K562 (cell line): ENCODE measurements at regions not wholly inside any gene's neighbourhood (a gene's known extent, or its start where the extent isn't known, plus 50 kb on each side); places are given as distances from the start of the nearest gene placed in this dataset.

Source experiments
- ATAC-seq: fragments of 200-7000 bp; cut with Tn5 transposase; 3 replicates; pipeline ENCODE4 v1.9.1; 2020; ENCODE audit warnings: moderate library complexity
- BruUV-seq: library from RNA; stranded (reverse); fragments of 400-500 nt; replicated peaks from 2 replicates; lab custom pipeline; 2021; lab: Mats Ljungman, UMichigan
- CTCF ChIA-PET: fragments of 300-600 bp; formaldehyde crosslinking; extraction: SDS; loops from one replicate; lab custom pipeline; 2021; ENCODE audit warnings: low intra/inter-chr PET ratio; lab: Yijun Ruan, JAX
- POLR2A ChIA-PET: fragments of 300-600, 350-650 bp; sonication (Branson Sonifier 250); formaldehyde crosslinking; extraction: SDS; loops from one replicate; lab custom pipeline; 2021; ENCODE audit warnings: antibody characterized with exemption, inconsistent platforms; lab: Yijun Ruan, JAX
- DNase-seq, 4 experiments: peaks; one replicate each; pipeline versions ENCODE4 v3.0.0 to v3.0.0-alpha.2; 2011 to 2018; ENCODE audit warnings: low spot score in 3 of 4, mixed read lengths in 3 of 4; ENCODE audit errors: extremely low read depth in 1 of 4
- FAIRE-seq: peaks from 2 replicates; lab custom pipeline; 2011; peaks lifted over from hg19 to GRCh38; lab: Jason Lieb, UNC
- H2AFZ ChIP-seq: 2 replicates; pipeline ENCODE4 v1.6.0; 2011; ENCODE audit warnings: low read depth, low read length, control low read depth, inconsistent platforms
- H3K27ac ChIP-seq: fragments of 200-600 bp; 3 replicates; pipeline ENCODE4 v1.8.0; 2011; ENCODE audit warnings: low read depth, mild to moderate bottlenecking, control low read depth, inconsistent platforms, low read length, moderate library complexity, mixed read lengths; ENCODE audit errors: extremely low read depth
- H3K27me3 ChIP-seq, 2 experiments: fragments of 300-600 bp in 1 of 2; 2 replicates in 1 of 2; 3 replicates in 1 of 2; pipeline versions ENCODE4 v1.6.0 to v1.8.0; 2011; ENCODE audit warnings: inconsistent platforms in 2 of 2, low read length in 2 of 2, mild to moderate bottlenecking in 1 of 2, mixed read lengths in 1 of 2, moderate library complexity in 1 of 2; ENCODE audit not compliant: control insufficient read depth in 2 of 2, insufficient read depth in 2 of 2
- H3K36me3 ChIP-seq: fragments of 300-600 bp; 3 replicates; pipeline ENCODE4 v1.8.0; 2011; ENCODE audit warnings: mild to moderate bottlenecking, low read length, inconsistent platforms; ENCODE audit not compliant: control insufficient read depth, insufficient read depth
- H3K4me1 ChIP-seq, 2 experiments: fragments of 200-600 bp in 1 of 2; replicated peaks in 1 of 2; 2 replicates in 1 of 2; 3 replicates in 1 of 2; pipeline versions ENCODE4 v1.5.1 to v1.8.0; 2011; ENCODE audit warnings: inconsistent platforms in 2 of 2, low read length in 2 of 2, mild to moderate bottlenecking in 1 of 2, mixed read lengths in 1 of 2, moderate library complexity in 1 of 2; ENCODE audit not compliant: control insufficient read depth in 2 of 2, insufficient read depth in 2 of 2
- H3K4me2 ChIP-seq: 2 replicates; pipeline ENCODE4 v1.6.1; 2011; ENCODE audit warnings: low read length, control low read depth, inconsistent platforms, mixed read lengths; ENCODE audit not compliant: insufficient read depth
- H3K4me3 ChIP-seq: fragments of 200-600 bp; sonication (generic), shearing (Covaris generic); 2 replicates; pipeline ENCODE4 v1.5.1; 2016; ENCODE audit warnings: control low read depth, inconsistent platforms
- H3K79me2 ChIP-seq: fragments of 200-600 bp; 3 replicates; pipeline ENCODE4 v1.8.0; 2011; ENCODE audit warnings: low read length, inconsistent platforms; ENCODE audit not compliant: control insufficient read depth, insufficient read depth
- H3K9ac ChIP-seq, 2 experiments: 2 replicates each; pipeline versions ENCODE4 v1.6.0 to v1.6.1; 2011; ENCODE audit warnings: low read depth in 2 of 2, low read length in 2 of 2, control low read depth in 1 of 2, inconsistent platforms in 1 of 2, mild to moderate bottlenecking in 1 of 2, mixed read lengths in 1 of 2; ENCODE audit not compliant: insufficient read depth in 1 of 2
- H3K9me1 ChIP-seq: one replicate; pipeline ENCODE4 v1.6.0; 2011; ENCODE audit warnings: inconsistent platforms, mild to moderate bottlenecking, low read length, moderate library complexity; ENCODE audit not compliant: control insufficient read depth, insufficient read depth
- H3K9me3 ChIP-seq: replicated peaks from 2 replicates; pipeline ENCODE4 v1.5.1; 2011; ENCODE audit warnings: low read depth, low read length, inconsistent platforms; ENCODE audit not compliant: control insufficient read depth, insufficient read depth
- H4K20me1 ChIP-seq: replicated peaks from 2 replicates; pipeline ENCODE4 v1.6.1; 2011; ENCODE audit warnings: low read length, inconsistent platforms, mixed read lengths; ENCODE audit not compliant: control insufficient read depth, insufficient read depth
- BRD9 ChIP-seq: fragments of 450-650 bp; IDR thresholded peaks from 2 replicates; pipeline ENCODE4 v1.6.1; 2018; ENCODE audit warnings: low read depth; ENCODE audit not compliant: partially characterized antibody
- CBX3 ChIP-seq, 2 experiments: IDR thresholded peaks; 1 replicate in 1 of 2; 2 replicates in 1 of 2; pipeline ENCODE4 v1.6.1; 2012; ENCODE audit warnings: inconsistent platforms in 2 of 2, low read length in 2 of 2, borderline replicate concordance in 1 of 2, control low read depth in 1 of 2
- CHD2 ChIP-seq: IDR thresholded peaks from 2 replicates; pipeline ENCODE4 v1.6.1; 2011; ENCODE audit warnings: low read depth, low read length
- E2F8 ChIP-seq: fragments of 450-650 bp; IDR thresholded peaks from 2 replicates; pipeline ENCODE4 v1.7.1; 2018; ENCODE audit warnings: mild to moderate bottlenecking, low read depth; ENCODE audit not compliant: partially characterized antibody
- FOXA1 ChIP-seq: fragments of 450-650 bp; IDR thresholded peaks from 2 replicates; pipeline ENCODE4 v1.6.1; 2016; ENCODE audit warnings: mild to moderate bottlenecking, borderline replicate concordance
- FOXP4 ChIP-seq: sonication (generic); formaldehyde crosslinking; IDR thresholded peaks from 2 replicates; pipeline ENCODE4 v1.8.0; 2022; ENCODE audit warnings: mild to moderate bottlenecking, missing genetic modification reagents, borderline replicate concordance
- NCOA4 ChIP-seq: fragments of 450-650 bp; IDR thresholded peaks from 2 replicates; pipeline ENCODE4 v1.6.1; 2018; ENCODE audit warnings: mild to moderate bottlenecking; ENCODE audit not compliant: partially characterized antibody
- NELFE ChIP-seq: IDR thresholded peaks from 2 replicates; pipeline ENCODE4 v1.6.1; 2011; ENCODE audit warnings: mild to moderate bottlenecking; ENCODE audit not compliant: insufficient read depth, insufficient read length
- PHF21A ChIP-seq: fragments of 450-650 bp; IDR thresholded peaks from 2 replicates; pipeline ENCODE4 v1.6.1; 2017; ENCODE audit warnings: low read depth, borderline replicate concordance
- YBX1 ChIP-seq: fragments of 450-650 bp; IDR thresholded peaks from 2 replicates; pipeline ENCODE4 v1.7.1; 2016; ENCODE audit warnings: mild to moderate bottlenecking
- ZNF175 ChIP-seq: fragments of 200-800 bp; sonication (Bioruptor generic); IDR thresholded peaks from 2 replicates; pipeline ENCODE4 v1.6.1; 2016; ENCODE audit warnings: low read depth, mild to moderate bottlenecking, missing genetic modification characterization, missing compliant biosample characterization
- ZNF778 ChIP-seq: fragments of 450-650 bp; formaldehyde crosslinking; IDR thresholded peaks from 2 replicates; pipeline ENCODE4 v1.4.0; 2020; ENCODE audit warnings: mild to moderate bottlenecking, moderate library complexity
- WGBS: fragments of 100-300 bp; shearing (Covaris generic); methylation state at CpG from one replicate; pipeline ENCODE4 v1.1.6; 2016; ENCODE audit warnings: low coverage, mixed read lengths; ENCODE audit not compliant: insufficient coverage; ENCODE audit errors: missing lambda C conversion rate; 5-methylcytosine and 5-hydroxymethylcytosine counted together
- in situ Hi-C: fragments of 300-500 bp; cut with MboI; formaldehyde crosslinking; loops from 4 replicates; pipeline ENCODE4 v1.15.0; 2018; ENCODE audit warnings: inconsistent platforms, mixed read lengths
- intact Hi-C: fragments of 100-400 bp; cut with micrococcal nuclease; formaldehyde crosslinking; loops from 2 replicates; pipeline ENCODE4 v1.14.2; 2022

- TF ChIP-seq ZNF778 (no peak), PHF21A (no peak), E2F8 (no peak), BRD9 (no peak), YBX1 (no peak), CBX3 (IDR thresholded peaks at IDR 0.05; ENCODE audit: borderline replicate concordance in 1 of 2, low read length in 2 of 2) (no peak), FOXA1 (no peak), ZNF175 (CRISPR knock-in tag) (no peak), NCOA4 (no peak), FOXP4 (CRISPR knock-in tag) (no peak), CHD2 (no peak), NELFE (no peak)
- Histone ChIP-seq H3K27me3 (no peaks in the 10 kb centered on the region), H3K79me2 (no peaks in the 10 kb centered on the region), H3K27ac (no peak overlapping the region), H3K4me1 (no peaks in the 10 kb centered on the region), H3K36me3 (no peaks in the 10 kb centered on the region), H3K9me3 (no peaks in the 10 kb centered on the region), H4K20me1 (no peaks in the 10 kb centered on the region), H2AFZ (no peak overlapping the region), H3K9ac (no peak overlapping the region), H3K4me3 (no peak overlapping the region), H3K9me1 (no peaks in the 10 kb centered on the region), H3K4me2 (no peak overlapping the region)
- POLR2A ChIA-PET: no interaction called here
- intact Hi-C loops (no loop called here), in situ Hi-C loops (no loop called here)
- BruUV-seq: no TSS peak
- WGBS: 0% methylated on average over 3 of the region's 4 CpGs
- CTCF ChIA-PET: no interaction called here
- DNase-seq (no peak), FAIRE-seq (no peak), ATAC-seq (no peak)
Measured at GRCh38 chr13:109406376-109406992, 379.9 kb downstream of the IRS2 start.
